GM12878 (cell line): ENCODE measurements at regions not wholly inside any gene's neighbourhood (a gene's known extent, or its start where the extent isn't known, plus 50 kb on each side); places are given as distances from the start of the nearest gene placed in this dataset.

Experiments
- BCL3 ChIP-seq: IDR thresholded peaks from 2 replicates; pipeline ENCODE4 v1.6.1; 2011; ENCODE audit warnings: borderline replicate concordance, low read depth, mild to moderate bottlenecking, moderate library complexity, low read length; ENCODE audit not compliant: insufficient read depth, poor library complexity, severe bottlenecking
- BHLHE40 ChIP-seq, 2 experiments: fragments of 450-650 bp in 1 of 2; IDR thresholded peaks; 2 replicates each; pipeline ENCODE4 v1.6.1; 2011 to 2017; ENCODE audit warnings: low read depth in 2 of 2, borderline replicate concordance in 1 of 2, improper control_type of control experiment in 1 of 2, low read length in 1 of 2, mild to moderate bottlenecking in 1 of 2
- BRCA1 ChIP-seq: IDR thresholded peaks from 2 replicates; pipeline ENCODE4 v1.6.1; 2011; ENCODE audit warnings: low read depth, low read length, improper control_type of control experiment
- CBX5 ChIP-seq: sonication (generic); IDR thresholded peaks from 2 replicates; pipeline ENCODE4 v1.6.1; 2016; ENCODE audit warnings: low read depth, moderate library complexity, mild to moderate bottlenecking, inconsistent platforms
- CEBPZ ChIP-seq: fragments of 150-350 bp; IDR thresholded peaks from 2 replicates; pipeline ENCODE4 v1.6.1; 2016; ENCODE audit warnings: low read depth, low read length
- CREB1 ChIP-seq: IDR thresholded peaks from 2 replicates; pipeline ENCODE4 v1.6.1; 2012; ENCODE audit warnings: low read depth, mild to moderate bottlenecking, inconsistent platforms
- CREM ChIP-seq: IDR thresholded peaks from 2 replicates; pipeline ENCODE4 v1.6.1; 2014; ENCODE audit warnings: antibody characterized with exemption, low read depth
- E2F8 ChIP-seq: fragments of 450-650 bp; IDR thresholded peaks from 2 replicates; pipeline ENCODE4 v1.6.1; 2018; ENCODE audit warnings: mild to moderate bottlenecking, low read depth, moderate library complexity; ENCODE audit not compliant: partially characterized antibody
- ETV6 ChIP-seq, 2 experiments: fragments of 450-650 bp in 1 of 2; IDR thresholded peaks in 1 of 2; conservative IDR thresholded peaks in 1 of 2; 2 replicates each; pipeline ENCODE4 v1.6.1; 2014; ENCODE audit warnings: antibody characterized with exemption in 1 of 2, borderline replicate concordance in 1 of 2, low read depth in 1 of 2, mild to moderate bottlenecking in 1 of 2, moderate library complexity in 1 of 2
- EZH2 ChIP-seq: IDR thresholded peaks from 2 replicates; pipeline ENCODE4 v1.6.1; 2012; ENCODE audit warnings: low read depth, mild to moderate bottlenecking, control low read depth, inconsistent platforms, low read length, borderline replicate concordance; ENCODE audit not compliant: control insufficient read depth
- KAT2A ChIP-seq: conservative IDR thresholded peaks from 2 replicates; pipeline ENCODE4 v1.6.1; 2011; ENCODE audit warnings: low read depth, low read length; ENCODE audit not compliant: control insufficient read depth
- MTA3 ChIP-seq: IDR thresholded peaks from 2 replicates; pipeline ENCODE4 v1.6.1; 2012; ENCODE audit warnings: low read length, inconsistent platforms, borderline replicate concordance
- MYC ChIP-seq: IDR thresholded peaks from 2 replicates; pipeline ENCODE4 v1.6.1; 2011; ENCODE audit warnings: mild to moderate bottlenecking, low read length, moderate library complexity, inconsistent platforms; ENCODE audit not compliant: insufficient read depth, insufficient replicate concordance, insufficient read length, severe bottlenecking
- NKRF ChIP-seq: fragments of 450-650 bp; conservative IDR thresholded peaks from 2 replicates; pipeline ENCODE4 v1.6.1; 2017; ENCODE audit warnings: mild to moderate bottlenecking, moderate library complexity
- POU2F2 ChIP-seq: IDR thresholded peaks from 3 replicates; pipeline ENCODE4 v1.6.1; 2011; ENCODE audit warnings: low read depth, mild to moderate bottlenecking, low read length, borderline replicate concordance
- RUNX3 ChIP-seq: IDR thresholded peaks from 2 replicates; pipeline ENCODE4 v1.6.1; 2012; ENCODE audit warnings: low read length, inconsistent platforms
- SIX5 ChIP-seq: IDR thresholded peaks from 2 replicates; pipeline ENCODE4 v1.6.1; 2011; ENCODE audit warnings: mild to moderate bottlenecking, low read depth, low read length, moderate library complexity; ENCODE audit not compliant: severe bottlenecking
- SMARCA5 ChIP-seq: fragments of 450-650 bp; IDR thresholded peaks from 2 replicates; pipeline ENCODE4 v1.6.1; 2017; ENCODE audit warnings: mild to moderate bottlenecking
- SMC3 ChIP-seq: IDR thresholded peaks from 2 replicates; pipeline ENCODE4 v1.6.1; 2011; ENCODE audit warnings: low read length, improper control_type of control experiment, borderline replicate concordance
- TBL1XR1 ChIP-seq: IDR thresholded peaks from 2 replicates; pipeline ENCODE4 v1.6.1; 2012; ENCODE audit warnings: low read depth, low read length, improper control_type of control experiment

GRCh38 chr6:113632220-113632864, 224.8 kb upstream of the MARCKS start (continued):
- TF ChIP-seq BHLHE40 (IDR thresholded peaks at IDR 0.05; ENCODE audit: borderline replicate concordance in 1 of 2, low read depth in 2 of 2, low read length in 1 of 2), result peak; percentile 38 to 43; a peak in 2 of 4 replicates
- peak in 1 of 2 experiments; percentile 75; a peak in 1 of 4 replicates for TF ChIP-seq ETV6 (conservative IDR thresholded peaks at IDR 0.05 in 1 of 2, IDR thresholded peaks at IDR 0.05 in 1 of 2; ENCODE audit: borderline replicate concordance in 1 of 2, low read depth in 1 of 2)
- no peak for TF ChIP-seq SMARCA5
- peak; percentile 11 for TF ChIP-seq SIX5
- TF ChIP-seq TBL1XR1, result no peak
- TF ChIP-seq NKRF, result no peak
- TF ChIP-seq SMC3, result no peak
- TF ChIP-seq RUNX3, result peak; percentile 50; the same call in 1 of the 2 replicates
- peak; percentile 48; the same call in 1 of the 2 replicates for TF ChIP-seq CREB1
- TF ChIP-seq MYC, result no peak
- no peak for TF ChIP-seq KAT2A
- 0 out of 2 replicates have a peak, but pooled peaks have one; percentile 61 for TF ChIP-seq CREM
- TF ChIP-seq BCL3, result peak; percentile 37
- TF ChIP-seq MTA3, result peak; percentile 79
- no peak for TF ChIP-seq CEBPZ
- TF ChIP-seq E2F8, result no peak
- TF ChIP-seq BRCA1, result no peak
- no peak; the same call in 1 of the 2 replicates for TF ChIP-seq CBX5
- no peak for TF ChIP-seq EZH2
- peak; percentile 58; the same call in 1 of the 3 replicates for TF ChIP-seq POU2F2
